Right lobe of liver (tissue), 6 donors: ENCODE measurements at regions not wholly inside any gene's neighbourhood (a gene's known extent, or its start where the extent isn't known, plus 50 kb on each side); places are given as distances from the start of the nearest gene placed in this dataset.

Source experiments
- ATAC-seq, 4 donors: fragments of 200-7000 bp; cut with Tn5 transposase; one replicate each; pipeline ENCODE4 v1.9.1; 2020; ENCODE audit warnings: mild to moderate bottlenecking in 4 of 4, moderate library complexity in 4 of 4
- DNase-seq, 3 donors: peaks; one replicate each; pipeline ENCODE4 v3.0.0-alpha.2; 2020
- H3K27ac ChIP-seq, 3 donors: fragments of 200-600 bp; one replicate each; pipeline ENCODE4 v1.8.0; 2022
- H3K27me3 ChIP-seq, 2 donors: fragments of 200-600 bp; one replicate each; pipeline ENCODE4 v1.8.0; 2022
- H3K36me3 ChIP-seq, 4 donors: fragments of 200-600 bp; sonication (generic) in 1 of 4; one replicate each; pipeline versions ENCODE4 v1.5.1 to v1.8.0; 2017 to 2022; ENCODE audit warnings: control low read depth in 1 of 4
- H3K4me1 ChIP-seq, 4 donors: fragments of 200-600 bp; sonication (generic) in 1 of 4; one replicate each; pipeline versions ENCODE4 v1.5.1 to v1.8.0; 2017 to 2022; ENCODE audit warnings: control low read depth in 1 of 4
- H3K4me3 ChIP-seq, 3 donors: fragments of 200-600 bp; one replicate each; pipeline ENCODE4 v1.8.0; 2022
- H3K9me3 ChIP-seq, 4 donors: fragments of 200-600 bp; sonication (generic) in 1 of 4; one replicate each; pipeline versions ENCODE4 v1.5.1 to v1.8.0; 2017 to 2022; ENCODE audit warnings: control low read depth in 1 of 4
- CTCF ChIP-seq, 4 donors: fragments of 200-600 bp in 3 of 4; fragments of 450-650 bp in 1 of 4; IDR thresholded peaks; one replicate each; pipeline versions ENCODE4 v1.5.1 to v1.8.0; 2016 to 2022; ENCODE audit warnings: antibody characterized with exemption in 4 of 4, mild to moderate bottlenecking in 2 of 4
- POLR2A ChIP-seq: fragments of 450-650 bp; IDR thresholded peaks from one replicate; pipeline ENCODE4 v1.6.1; 2017; ENCODE audit warnings: antibody characterized with exemption, mild to moderate bottlenecking
- WGBS: methylation state at CpG from one replicate; pipeline ENCODE4 v1.1.6; 2018; ENCODE audit warnings: low coverage, low lambda C conversion rate; ENCODE audit not compliant: insufficient coverage; ENCODE audit errors: missing lambda C conversion rate; 5-methylcytosine and 5-hydroxymethylcytosine counted together
- intact Hi-C, 2 donors: fragments of 100-400 bp; cut with DNase I; formaldehyde crosslinking; loops; one replicate each; pipeline versions ENCODE4 v1.11.2 to v1.14.1; 2022
- donor health status: DM: no; HTN: yes; CAD: no.
- donor health status: DM: no; HTN: no; CAD: no.
- donor health status: DM: no; HTN: no; CAD: no.
- donor health status: DM: no; HTN: yes; CAD: no.
- donor health status: DM: no; HTN: yes; CAD: no.

GRCh38 chr13:85632526-85633195 lies 166.6 kb downstream of the SLITRK6 start:
- TF ChIP-seq CTCF (IDR thresholded peaks at IDR 0.05) = no peak
- no peak for TF ChIP-seq POLR2A
- H3K27me3 ChIP-seq = no peaks in the 10 kb centered on the region
- H3K9me3 ChIP-seq = no peaks in the 10 kb centered on the region
- no peaks in the 10 kb centered on the region for H3K4me1 ChIP-seq
- DNase-seq = no peak
- no peak overlapping the region for H3K4me3 ChIP-seq
- ATAC-seq = no peak
- H3K27ac ChIP-seq = no peak overlapping the region
- intact Hi-C loops = no loop called here
- WGBS = 19% methylated on average over 3 of the region's 3 CpGs
- no peaks in the 10 kb centered on the region for H3K36me3 ChIP-seq

GRCh38 chr13:85631801-85632200 lies 167.4 kb downstream of the SLITRK6 start:
- Histone ChIP-seq H3K4me1 (no peaks in the 10 kb centered on the region), H3K9me3 (no peaks in the 10 kb centered on the region), H3K4me3 (no peak overlapping the region), H3K36me3 (no peaks in the 10 kb centered on the region), H3K27ac (no peak overlapping the region), H3K27me3 (no peaks in the 10 kb centered on the region)
- ATAC-seq (no peak), DNase-seq (no peak)
- TF ChIP-seq CTCF (IDR thresholded peaks at IDR 0.05) (no peak), POLR2A (no peak)
- WGBS = 65% methylated on average over 4 of the region's 4 CpGs
- intact Hi-C loops = no loop called here

GRCh38 chr13:85626603-85627002 lies 172.6 kb downstream of the SLITRK6 start:
- DNase-seq (no peak), ATAC-seq (no peak)
- TF ChIP-seq POLR2A (no peak), CTCF (IDR thresholded peaks at IDR 0.05) (no peak)
- no peaks in the 10 kb centered on the region for H3K4me1 ChIP-seq
- no peaks in the 10 kb centered on the region for H3K36me3 ChIP-seq
- H3K27ac ChIP-seq = no peak overlapping the region
- 61% methylated on average over 4 of the region's 4 CpGs for WGBS
- no peak overlapping the region for H3K4me3 ChIP-seq
- H3K9me3 ChIP-seq = no peaks in the 10 kb centered on the region
- no peaks in the 10 kb centered on the region for H3K27me3 ChIP-seq
- intact Hi-C loops = no loop called here

GRCh38 chr13:85619321-85619720 lies 179.9 kb downstream of the SLITRK6 start:
- Histone ChIP-seq H3K27ac (no peak overlapping the region), H3K9me3 (no peaks in the 10 kb centered on the region), H3K4me3 (no peak overlapping the region), H3K27me3 (no peaks in the 10 kb centered on the region), H3K4me1 (no peaks in the 10 kb centered on the region), H3K36me3 (no peaks in the 10 kb centered on the region)
- ATAC-seq (no peak), DNase-seq (no peak)
- TF ChIP-seq POLR2A (no peak), CTCF (IDR thresholded peaks at IDR 0.05) (no peak)
- intact Hi-C loops = no loop called here
- WGBS = 18% methylated on average over 2 of the region's 2 CpGs

- no peaks in the 10 kb centered on the region for H3K9me3 ChIP-seq
- TF ChIP-seq POLR2A = no peak
- no peaks in the 10 kb centered on the region for H3K27me3 ChIP-seq
- intact Hi-C loops = no loop called here
- no peak for ATAC-seq
- no peak overlapping the region for H3K4me3 ChIP-seq
- DNase-seq = no peak
- H3K27ac ChIP-seq = no peak overlapping the region
- H3K4me1 ChIP-seq = no peaks in the 10 kb centered on the region
- 30% methylated on average over 5 of the region's 5 CpGs for WGBS
- H3K36me3 ChIP-seq = no peaks in the 10 kb centered on the region
These were observed 180.7 kb downstream of the SLITRK6 start for GRCh38 chr13:85618521-85618920.
